ENCODE measurements at regions not wholly inside any gene's neighbourhood (a gene's known extent, or its start where the extent isn't known, plus 50 kb on each side); places are given as distances from the start of the nearest gene placed in this dataset.

DNA sequence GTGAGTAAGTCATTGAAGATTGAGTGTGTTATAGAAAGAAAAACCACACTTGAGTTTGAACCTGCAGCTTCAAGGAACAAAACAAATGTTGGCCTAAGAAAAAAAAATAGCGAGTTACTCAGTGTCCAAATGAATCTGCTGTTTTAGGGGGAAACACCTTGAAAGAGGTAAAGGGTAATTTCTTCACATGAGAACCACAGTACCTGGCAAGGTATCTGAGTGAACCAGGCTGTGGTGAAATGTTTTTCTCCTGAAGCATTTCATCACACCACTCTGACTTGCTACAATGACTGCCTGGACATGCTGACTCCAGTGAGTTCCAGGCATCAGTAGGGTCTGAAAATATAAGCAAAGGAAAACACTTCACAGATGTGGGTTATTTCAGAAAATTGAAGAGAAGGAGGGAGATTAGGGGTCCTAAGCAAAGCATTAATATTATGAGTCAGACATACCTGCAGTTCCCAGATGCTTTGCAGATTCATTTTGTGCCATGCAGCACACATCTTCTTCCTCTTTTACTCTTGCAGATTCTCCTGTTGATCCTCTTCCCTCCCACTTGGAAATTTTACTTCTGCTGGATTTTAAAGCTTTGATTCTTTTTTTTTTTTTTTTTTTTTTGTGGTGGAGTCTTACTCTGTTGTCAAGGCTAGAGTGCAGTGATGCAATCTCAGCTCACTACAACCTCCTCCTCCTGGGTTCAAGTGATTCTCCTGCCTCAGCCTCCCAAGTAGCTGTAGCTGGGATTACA lies 206.2 kb upstream of the SGK1 start:
- no peak for DNase-seq (ENCODE audit: low read depth)
- Histone ChIP-seq H3K4me3 (ENCODE audit: low read depth, low read length) (no peak overlapping the region), H3K36me3 (ENCODE audit: control insufficient read depth, insufficient read depth, low read length) (no peaks in the 10 kb centered on the region), H3K27me3 (ENCODE audit: control insufficient read depth, insufficient read depth, low read length) (no peaks in the 10 kb centered on the region)
- TF ChIP-seq, protein P1, sequence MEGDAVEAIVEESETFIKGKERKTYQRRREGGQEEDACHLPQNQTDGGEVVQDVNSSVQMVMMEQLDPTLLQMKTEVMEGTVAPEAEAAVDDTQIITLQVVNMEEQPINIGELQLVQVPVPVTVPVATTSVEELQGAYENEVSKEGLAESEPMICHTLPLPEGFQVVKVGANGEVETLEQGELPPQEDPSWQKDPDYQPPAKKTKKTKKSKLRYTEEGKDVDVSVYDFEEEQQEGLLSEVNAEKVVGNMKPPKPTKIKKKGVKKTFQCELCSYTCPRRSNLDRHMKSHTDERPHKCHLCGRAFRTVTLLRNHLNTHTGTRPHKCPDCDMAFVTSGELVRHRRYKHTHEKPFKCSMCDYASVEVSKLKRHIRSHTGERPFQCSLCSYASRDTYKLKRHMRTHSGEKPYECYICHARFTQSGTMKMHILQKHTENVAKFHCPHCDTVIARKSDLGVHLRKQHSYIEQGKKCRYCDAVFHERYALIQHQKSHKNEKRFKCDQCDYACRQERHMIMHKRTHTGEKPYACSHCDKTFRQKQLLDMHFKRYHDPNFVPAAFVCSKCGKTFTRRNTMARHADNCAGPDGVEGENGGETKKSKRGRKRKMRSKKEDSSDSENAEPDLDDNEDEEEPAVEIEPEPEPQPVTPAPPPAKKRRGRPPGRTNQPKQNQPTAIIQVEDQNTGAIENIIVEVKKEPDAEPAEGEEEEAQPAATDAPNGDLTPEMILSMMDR (IDR thresholded peaks at IDR 0.05; ENCODE audit: insufficient read depth, low read length, poor library complexity, severe bottlenecking) = no peak

DNA sequence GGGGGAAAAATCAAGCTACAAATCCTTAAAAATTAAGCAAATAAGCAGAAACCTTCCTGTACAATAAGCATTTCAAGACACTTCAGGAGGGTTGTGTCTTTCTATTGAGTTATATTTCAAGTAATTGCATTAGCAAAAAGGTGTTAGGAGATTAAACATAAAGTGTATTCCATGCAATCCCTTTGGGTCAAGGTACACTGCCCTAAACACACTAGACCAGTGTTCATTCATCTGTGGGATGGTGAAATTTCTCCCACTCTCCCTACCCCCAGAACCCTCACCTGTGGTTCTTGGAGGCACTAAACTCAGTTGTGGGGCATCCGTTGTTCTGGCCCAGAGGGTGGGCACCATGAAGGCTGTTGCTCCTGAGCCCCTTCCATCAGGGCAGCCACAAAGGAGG lies 205.1 kb upstream of the SGK1 start:
- TF ChIP-seq, protein P1 (IDR thresholded peaks at IDR 0.05; ENCODE audit: insufficient read depth, low read length, poor library complexity, severe bottlenecking) = no peak
- no peak overlapping the region for H3K4me3 ChIP-seq (ENCODE audit: low read depth, low read length)
- H3K36me3 ChIP-seq (ENCODE audit: control insufficient read depth, insufficient read depth, low read length) = no peaks in the 10 kb centered on the region
- DNase-seq (ENCODE audit: low read depth) = no peak
- H3K27me3 ChIP-seq (ENCODE audit: control insufficient read depth, insufficient read depth, low read length) = no peaks in the 10 kb centered on the region

DNA sequence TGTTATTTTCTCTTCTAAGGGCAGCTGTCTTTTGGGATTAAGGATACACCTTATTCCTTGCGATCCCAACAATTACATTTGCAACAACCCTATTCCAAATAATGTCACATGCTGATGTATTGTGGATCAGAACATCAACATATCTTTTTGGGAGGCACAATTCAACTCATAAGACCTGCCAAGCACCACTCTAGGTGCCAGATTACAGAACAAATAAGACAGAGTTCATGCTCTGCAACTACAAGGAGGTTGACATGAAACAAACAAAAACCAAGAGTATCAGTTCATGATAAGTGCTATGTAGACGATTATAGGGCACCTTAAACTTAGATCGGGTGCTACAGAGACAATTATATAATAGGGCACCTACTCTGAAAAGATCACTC lies 203.2 kb upstream of the SGK1 start:
- Histone ChIP-seq H3K4me3 (ENCODE audit: low read depth, low read length) (no peak overlapping the region), H3K27me3 (ENCODE audit: control insufficient read depth, insufficient read depth, low read length) (no peaks in the 10 kb centered on the region), H3K36me3 (ENCODE audit: control insufficient read depth, insufficient read depth, low read length) (no peaks in the 10 kb centered on the region)
- TF ChIP-seq, protein P1 (IDR thresholded peaks at IDR 0.05; ENCODE audit: insufficient read depth, low read length, poor library complexity, severe bottlenecking) = no peak
- DNase-seq (ENCODE audit: low read depth) = no peak

DNA sequence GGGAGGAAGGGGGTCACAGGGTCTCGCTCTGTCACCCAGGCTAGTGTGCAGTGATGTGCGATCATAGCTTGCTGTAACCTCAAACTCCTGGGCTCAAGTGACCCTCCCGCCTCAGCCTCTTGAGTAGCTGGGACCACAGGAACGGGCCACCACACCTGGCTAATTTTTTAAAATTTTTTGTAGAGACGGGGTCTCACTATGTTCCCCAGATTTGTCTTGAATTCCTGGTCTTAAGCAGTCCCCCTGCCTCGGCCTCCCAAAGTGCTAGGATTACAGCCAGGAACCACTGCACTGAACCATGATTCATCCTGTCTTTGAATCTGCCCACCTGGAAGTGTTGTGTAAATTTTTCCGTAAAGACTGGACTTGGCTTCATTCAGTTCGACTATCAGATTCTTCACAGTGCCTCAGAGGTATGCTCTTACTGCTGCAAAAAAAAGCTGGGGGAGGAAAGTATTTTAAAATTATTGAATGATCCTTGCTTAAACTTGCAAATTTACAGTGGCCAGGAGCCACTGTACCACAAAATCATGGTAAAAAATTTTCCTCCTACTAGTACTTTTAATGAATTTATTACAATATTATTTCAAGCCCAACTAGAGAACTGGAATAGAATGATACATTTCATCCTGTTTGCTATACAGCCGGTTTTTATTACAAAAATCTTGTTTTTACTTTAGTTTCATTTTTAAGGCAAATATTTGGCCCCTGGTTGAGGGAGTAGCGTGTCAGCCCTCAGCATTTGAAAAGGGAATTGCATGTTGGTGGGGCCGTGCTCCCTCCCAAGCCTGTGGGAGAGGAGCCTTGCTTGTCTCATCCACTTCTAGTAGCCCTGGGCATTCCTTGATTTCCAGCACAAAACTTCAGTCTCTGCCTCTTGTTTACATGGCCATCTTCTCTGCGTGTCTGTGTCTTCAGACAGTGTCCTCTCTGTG lies 202.5 kb upstream of the SGK1 start:
- TF ChIP-seq, protein P1 (IDR thresholded peaks at IDR 0.05; ENCODE audit: insufficient read depth, low read length, poor library complexity, severe bottlenecking) = no peak
- no peak for DNase-seq (ENCODE audit: low read depth)

DNA sequence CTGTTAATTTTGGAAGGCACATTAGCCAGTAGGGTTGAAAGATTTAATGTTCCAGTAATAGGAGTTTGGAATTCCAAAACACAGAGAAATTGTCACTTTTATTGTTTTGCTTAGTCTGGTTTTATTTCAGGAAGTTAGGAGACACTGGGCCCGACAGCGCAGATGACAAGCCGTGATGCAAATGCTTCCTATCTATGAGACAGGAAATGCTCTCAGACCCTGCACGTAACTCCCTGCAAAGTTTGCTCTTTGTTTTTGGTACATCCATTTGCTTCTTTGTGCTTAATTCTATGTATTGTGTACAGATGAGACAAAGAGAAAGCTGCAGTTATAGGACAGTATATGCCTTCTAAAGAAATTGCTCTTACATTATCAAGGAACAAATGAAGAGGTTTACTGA lies 201.6 kb upstream of the SGK1 start:
- no peak overlapping the region for H3K4me3 ChIP-seq (ENCODE audit: low read depth, low read length)
- TF ChIP-seq, protein P1 (IDR thresholded peaks at IDR 0.05; ENCODE audit: insufficient read depth, low read length, poor library complexity, severe bottlenecking) = no peak
- no peak for DNase-seq (ENCODE audit: low read depth)
- H3K27me3 ChIP-seq (ENCODE audit: control insufficient read depth, insufficient read depth, low read length) = no peaks in the 10 kb centered on the region
- no peaks in the 10 kb centered on the region for H3K36me3 ChIP-seq (ENCODE audit: control insufficient read depth, insufficient read depth, low read length)

More for the DNA sequence above, 202.5 kb upstream of the SGK1 start:
- no peaks in the 10 kb centered on the region for H3K27me3 ChIP-seq (ENCODE audit: control insufficient read depth, insufficient read depth, low read length)
- no peak overlapping the region for H3K4me3 ChIP-seq (ENCODE audit: low read depth, low read length)
- no peaks in the 10 kb centered on the region for H3K36me3 ChIP-seq (ENCODE audit: control insufficient read depth, insufficient read depth, low read length)
